Fibroblast of lung (primary cell): ENCODE measurements at regions not wholly inside any gene's neighbourhood (a gene's known extent, or its start where the extent isn't known, plus 50 kb on each side); places are given as distances from the start of the nearest gene placed in this dataset.

Experiments used
- DNase-seq, 2 donors: peaks; one replicate each; pipeline versions ENCODE4 v3.0.0 to v3.0.0-alpha.2; 2010; ENCODE audit warnings: low read depth in 2 of 2
- H2AFZ ChIP-seq: 2 replicates; pipeline ENCODE4 v1.5.1; 2012; ENCODE audit warnings: low read length, control low read depth, inconsistent platforms
- H3K27ac ChIP-seq: 2 replicates; pipeline ENCODE4 v1.5.1; 2011; ENCODE audit warnings: low read length, control low read depth; ENCODE audit not compliant: insufficient read depth
- H3K27me3 ChIP-seq: 2 replicates; pipeline ENCODE4 v1.5.1; 2011; ENCODE audit warnings: mild to moderate bottlenecking, low read length; ENCODE audit not compliant: control insufficient read depth, insufficient read depth
- H3K36me3 ChIP-seq: 2 replicates; pipeline ENCODE4 v1.5.1; 2011; ENCODE audit warnings: low read length; ENCODE audit not compliant: control insufficient read depth, insufficient read depth
- H3K4me1 ChIP-seq: 2 replicates; pipeline ENCODE4 v1.5.1; 2011; ENCODE audit warnings: low read length; ENCODE audit not compliant: control insufficient read depth, insufficient read depth; ENCODE audit errors: extremely low read depth
- H3K4me2 ChIP-seq: 2 replicates; pipeline ENCODE4 v1.5.1; 2011; ENCODE audit warnings: low read length, control low read depth; ENCODE audit not compliant: insufficient read depth; ENCODE audit errors: extremely low read depth
- H3K4me3 ChIP-seq, 4 experiments: fragments of 200-600 bp in 1 of 4; sonication (generic) in 1 of 4; replicated peaks in 1 of 4; 2 replicates each; pipeline ENCODE4 v1.5.1; 2011 to 2016; ENCODE audit warnings: low read length in 4 of 4, low read depth in 3 of 4, mild to moderate bottlenecking in 3 of 4, control low read depth in 2 of 4, inconsistent platforms in 1 of 4, mixed read lengths in 1 of 4; ENCODE audit not compliant: insufficient read depth in 1 of 4; ENCODE audit errors: control extremely low read depth in 1 of 4
- H3K79me2 ChIP-seq: 2 replicates; pipeline ENCODE4 v1.5.1; 2012; ENCODE audit warnings: mild to moderate bottlenecking, low read length, inconsistent platforms; ENCODE audit not compliant: control insufficient read depth, insufficient read depth
- H3K9ac ChIP-seq: 2 replicates; pipeline ENCODE4 v1.5.1; 2011; ENCODE audit warnings: mild to moderate bottlenecking, low read length, control low read depth; ENCODE audit not compliant: insufficient read depth
- H3K9me3 ChIP-seq: 2 replicates; pipeline ENCODE4 v1.5.1; 2012; ENCODE audit warnings: low read depth, low read length; ENCODE audit not compliant: control insufficient read depth, insufficient read depth
- H4K20me1 ChIP-seq: 2 replicates; pipeline ENCODE4 v1.5.1; 2011; ENCODE audit warnings: low read length; ENCODE audit not compliant: control insufficient read depth, insufficient read depth; ENCODE audit errors: extremely low read depth
- CTCF ChIP-seq, 2 donors: IDR thresholded peaks in 1 of 2; conservative IDR thresholded peaks in 1 of 2; 1 replicate in 1 of 2; 2 replicates in 1 of 2; pipeline ENCODE4 v1.5.1; 2011 to 2012; ENCODE audit warnings: low read length in 2 of 2, control low read depth in 1 of 2, inconsistent platforms in 1 of 2, low read depth in 1 of 2, mild to moderate bottlenecking in 1 of 2
- EZH2 ChIP-seq: IDR thresholded peaks from 2 replicates; pipeline ENCODE4 v1.5.1; 2012; ENCODE audit warnings: low read length, control low read depth, mild to moderate bottlenecking; ENCODE audit errors: missing control alignments

- H3K4me1 ChIP-seq: no peaks in the 10 kb centered on the region
- no peak overlapping the region for H3K27ac ChIP-seq
- no peaks in the 10 kb centered on the region for H3K27me3 ChIP-seq
- no peak overlapping the region for H3K4me2 ChIP-seq
- TF ChIP-seq CTCF (conservative IDR thresholded peaks at IDR 0.05 in 1 of 2, IDR thresholded peaks at IDR 0.05 in 1 of 2; ENCODE audit: low read depth in 1 of 2, low read length in 2 of 2) (no peak), EZH2 (no peak)
- H3K4me3 ChIP-seq: no peak overlapping the region
- no peaks in the 10 kb centered on the region for H4K20me1 ChIP-seq
- no peaks in the 10 kb centered on the region for H3K36me3 ChIP-seq
- H3K9ac ChIP-seq: no peak overlapping the region
- no peaks in the 10 kb centered on the region for H3K9me3 ChIP-seq
- no peak for DNase-seq
- no peaks in the 10 kb centered on the region for H3K79me2 ChIP-seq
- no peak overlapping the region for H2AFZ ChIP-seq
Measured at GRCh38 chr22:48118654-48119053, 1356.2 kb downstream of the TBC1D22A start.

GRCh38 chr22:48116871-48117270, 1354.4 kb downstream of the TBC1D22A start:
- TF ChIP-seq EZH2 (no peak), CTCF (conservative IDR thresholded peaks at IDR 0.05 in 1 of 2, IDR thresholded peaks at IDR 0.05 in 1 of 2; ENCODE audit: low read depth in 1 of 2, low read length in 2 of 2) (no peak)
- Histone ChIP-seq H2AFZ (no peak overlapping the region), H3K9ac (no peak overlapping the region), H3K4me3 (no peak overlapping the region), H3K79me2 (no peaks in the 10 kb centered on the region), H3K27ac (no peak overlapping the region), H3K27me3 (no peaks in the 10 kb centered on the region), H4K20me1 (no peaks in the 10 kb centered on the region), H3K9me3 (no peaks in the 10 kb centered on the region), H3K4me1 (no peaks in the 10 kb centered on the region), H3K36me3 (no peaks in the 10 kb centered on the region), H3K4me2 (no peak overlapping the region)
- DNase-seq: no peak

- H4K20me1 ChIP-seq: no peaks in the 10 kb centered on the region
- H3K9ac ChIP-seq: no peak overlapping the region
- no peak overlapping the region for H2AFZ ChIP-seq
- no peak for TF ChIP-seq CTCF (conservative IDR thresholded peaks at IDR 0.05 in 1 of 2, IDR thresholded peaks at IDR 0.05 in 1 of 2; ENCODE audit: low read depth in 1 of 2, low read length in 2 of 2)
- TF ChIP-seq EZH2: no peak
- H3K9me3 ChIP-seq: no peaks in the 10 kb centered on the region
- H3K4me1 ChIP-seq: no peaks in the 10 kb centered on the region
- no peak overlapping the region for H3K4me2 ChIP-seq
- no peak overlapping the region for H3K27ac ChIP-seq
- no peaks in the 10 kb centered on the region for H3K79me2 ChIP-seq
- no peak overlapping the region for H3K4me3 ChIP-seq
- no peak for DNase-seq
- no peaks in the 10 kb centered on the region for H3K27me3 ChIP-seq
- H3K36me3 ChIP-seq: no peaks in the 10 kb centered on the region
Measured at GRCh38 chr22:48112687-48113521, 1350.5 kb downstream of the TBC1D22A start.
